Fibroblast of pulmonary artery (primary cell): ENCODE measurements at regions not wholly inside any gene's neighbourhood (a gene's known extent, or its start where the extent isn't known, plus 50 kb on each side); places are given as distances from the start of the nearest gene placed in this dataset.
"Not testable (repeated sequence)": the region's sequence is repeated elsewhere in the genome, so short reads cannot be mapped to it uniquely, and the experiment has no call there.

Source experiments
- DNase-seq: peaks from one replicate; pipeline ENCODE4 v3.0.0-alpha.2; 2010; ENCODE audit warnings: low read depth
- H3K4me3 ChIP-seq: replicated peaks from 2 replicates; pipeline ENCODE4 v1.5.1; 2011; ENCODE audit warnings: low read depth, mild to moderate bottlenecking, control low read depth, low read length, moderate library complexity
- CTCF ChIP-seq: IDR thresholded peaks from 2 replicates; pipeline ENCODE4 v1.5.1; 2011; ENCODE audit warnings: mild to moderate bottlenecking, control low read depth, low read length, inconsistent platforms; ENCODE audit errors: missing control alignments

- DNase-seq = no peak
- TF ChIP-seq CTCF = no peak
- H3K4me3 ChIP-seq = no peak overlapping the region
These were observed 557.2 kb upstream of the GRID2 start for GRCh38 chr4:91746551-91746950.

- no peak for TF ChIP-seq CTCF
- DNase-seq = no peak
- H3K4me3 ChIP-seq = no peak overlapping the region
These were observed 551.8 kb upstream of the GRID2 start for GRCh38 chr4:91751961-91752360.

GRCh38 chr4:91754716-91755115, 549.0 kb upstream of the GRID2 start:
- no peak for DNase-seq
- no peak overlapping the region for H3K4me3 ChIP-seq
- TF ChIP-seq CTCF = no peak

- DNase-seq = peak; percentile 84
- TF ChIP-seq CTCF = no peak
- no peak overlapping the region for H3K4me3 ChIP-seq
These were observed 545.3 kb upstream of the GRID2 start for GRCh38 chr4:91758487-91758886.

- no peak overlapping the region for H3K4me3 ChIP-seq
- DNase-seq = no peak
- TF ChIP-seq CTCF = no peak
These were observed 539.7 kb upstream of the GRID2 start for GRCh38 chr4:91764085-91764484.

GRCh38 chr4:91769912-91770311, 533.9 kb upstream of the GRID2 start:
- no peak for TF ChIP-seq CTCF
- DNase-seq = no peak

GRCh38 chr4:91791631-91792030, 512.1 kb upstream of the GRID2 start:
- DNase-seq = not testable (repeated sequence)
- peak overlapping the region; percentile 49 for H3K4me3 ChIP-seq

More at GRCh38 chr4:91769912-91770311, 533.9 kb upstream of the GRID2 start:
- H3K4me3 ChIP-seq = no peak overlapping the region

GRCh38 chr4:91795947-91796346, 507.8 kb upstream of the GRID2 start:
- no peak for TF ChIP-seq CTCF
- no peak overlapping the region for H3K4me3 ChIP-seq
- no peak for DNase-seq
